EL (cell line): ENCODE measurements at regions not wholly inside any gene's neighbourhood (a gene's known extent, or its start where the extent isn't known, plus 50 kb on each side); places are given as distances from the start of the nearest gene placed in this dataset.

Source experiments
- DNase-seq: peaks from one replicate; pipeline ENCODE4 v3.0.0-alpha.2; 2016

- no peak for DNase-seq
Measured at GRCh38 chr2:217517402-217517801, 485.4 kb downstream of the TNS1 start.

- no peak for DNase-seq
Measured at GRCh38 chr2:217515615-217516309, 487.0 kb downstream of the TNS1 start.

GRCh38 chr2:217513258-217513657 is 489.5 kb downstream of the TNS1 start:
- DNase-seq: no peak

GRCh38 chr2:217512728-217513127 is 490.1 kb downstream of the TNS1 start:
- DNase-seq: no peak

DNA sequence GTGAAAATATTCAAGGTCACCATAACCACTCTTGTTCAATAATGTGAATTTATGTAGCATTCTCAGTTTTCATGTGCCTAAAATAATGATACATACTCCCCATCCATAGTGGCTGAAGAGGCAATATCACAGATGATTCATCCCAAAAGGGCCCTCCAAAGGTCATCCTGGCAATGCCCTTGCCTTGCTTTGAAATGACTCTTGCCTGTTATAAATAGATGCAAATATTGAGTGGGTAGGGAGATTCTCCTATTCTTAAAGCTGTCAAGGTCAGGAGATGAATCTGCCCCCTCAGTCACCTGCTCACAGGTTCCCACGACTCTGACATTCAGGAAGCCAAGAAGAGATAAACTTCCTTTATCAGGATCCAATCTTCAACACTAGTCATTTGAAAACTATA is 490.5 kb downstream of the TNS1 start:
- DNase-seq: peak; percentile 42

DNA sequence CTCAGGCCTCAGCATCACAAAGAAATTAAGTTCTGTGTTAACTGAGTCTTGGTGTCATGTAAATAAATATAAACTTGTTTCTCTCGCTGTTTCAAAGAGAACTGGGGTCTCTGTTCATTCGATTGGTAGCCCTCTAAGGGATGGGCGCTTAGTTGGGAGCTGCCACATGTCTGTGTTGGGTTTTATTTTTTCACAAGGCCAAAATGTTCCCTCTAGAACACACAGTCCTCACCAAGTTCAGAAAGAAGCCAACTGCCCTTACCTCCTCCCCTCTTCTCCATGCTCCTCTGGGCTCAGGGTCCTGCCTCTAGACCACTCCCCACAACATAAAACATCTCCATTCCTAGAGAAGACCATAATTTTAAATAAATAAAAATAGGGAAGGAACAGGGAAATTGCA is 490.9 kb downstream of the TNS1 start:
- DNase-seq: no peak

- DNase-seq: peak; percentile 83
Measured at GRCh38 chr2:217510771-217511291, 492.0 kb downstream of the TNS1 start.

GRCh38 chr2:217505303-217505702 is 497.5 kb downstream of the TNS1 start:
- no peak for DNase-seq

DNA sequence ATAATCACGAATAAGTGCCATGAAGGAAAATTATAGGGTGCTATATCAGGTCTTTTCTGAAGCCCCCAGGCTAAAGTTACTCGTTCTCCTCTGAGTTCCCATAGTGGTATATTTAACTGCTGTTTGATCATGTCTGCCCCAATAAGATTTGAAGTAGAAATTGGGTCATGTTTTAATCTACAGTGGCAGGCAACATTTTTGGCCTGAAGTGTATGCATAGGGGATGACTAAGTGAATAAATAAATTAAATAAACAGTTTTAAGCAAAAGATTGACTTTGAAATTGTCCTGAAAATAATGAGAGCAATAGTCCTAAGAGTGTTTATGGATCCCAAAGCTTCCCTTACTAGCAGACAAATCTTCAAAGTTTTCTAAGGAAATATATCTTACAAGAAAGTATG is 500.9 kb downstream of the TNS1 start:
- DNase-seq: no peak

DNA sequence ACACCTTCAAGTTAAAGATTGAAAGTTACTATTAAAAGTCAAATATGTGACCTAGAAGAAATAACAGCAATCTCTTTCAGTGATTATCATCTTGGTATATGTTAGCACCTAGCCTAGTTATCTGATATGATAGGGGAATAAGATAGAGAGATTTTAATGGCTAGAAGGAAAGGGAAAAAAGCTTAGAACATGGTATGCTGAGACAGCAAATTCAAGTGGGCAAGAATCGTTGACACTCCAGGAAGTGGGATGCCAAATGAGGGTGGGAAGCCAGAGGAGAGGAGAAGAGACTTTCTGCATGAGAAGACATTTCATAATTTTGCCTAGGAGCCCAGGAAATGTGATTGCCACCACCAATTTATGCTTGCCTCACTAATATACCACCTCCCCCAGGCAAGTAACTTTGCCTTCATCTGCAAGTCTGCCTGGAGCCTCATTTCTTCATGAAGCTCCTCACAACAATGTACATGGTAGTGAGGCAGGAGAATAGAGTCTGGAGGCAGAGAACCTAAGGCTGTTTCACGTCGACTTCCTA is 504.9 kb downstream of the TNS1 start:
- DNase-seq: no peak

GRCh38 chr2:217494557-217494956 is 508.2 kb downstream of the TNS1 start:
- DNase-seq: no peak

DNA sequence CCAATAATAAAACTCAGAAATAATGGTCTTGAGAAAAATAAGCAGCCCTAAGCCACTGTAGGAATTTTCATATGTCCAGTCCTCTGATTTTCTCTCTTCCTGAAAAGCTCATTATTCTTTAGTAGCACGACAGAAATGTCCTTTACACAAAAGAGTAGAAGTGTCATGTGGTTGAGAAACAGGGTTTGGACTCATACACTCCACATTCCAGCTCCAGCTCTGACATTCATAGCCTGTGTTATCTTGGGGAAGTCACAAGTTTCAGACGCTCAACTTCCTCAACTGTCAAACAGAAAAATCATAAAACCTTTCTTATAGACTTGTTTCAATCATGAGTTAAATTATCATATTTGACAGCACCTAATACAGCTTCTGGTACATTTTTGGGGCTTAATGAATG is 511.5 kb downstream of the TNS1 start:
- no peak for DNase-seq

DNA sequence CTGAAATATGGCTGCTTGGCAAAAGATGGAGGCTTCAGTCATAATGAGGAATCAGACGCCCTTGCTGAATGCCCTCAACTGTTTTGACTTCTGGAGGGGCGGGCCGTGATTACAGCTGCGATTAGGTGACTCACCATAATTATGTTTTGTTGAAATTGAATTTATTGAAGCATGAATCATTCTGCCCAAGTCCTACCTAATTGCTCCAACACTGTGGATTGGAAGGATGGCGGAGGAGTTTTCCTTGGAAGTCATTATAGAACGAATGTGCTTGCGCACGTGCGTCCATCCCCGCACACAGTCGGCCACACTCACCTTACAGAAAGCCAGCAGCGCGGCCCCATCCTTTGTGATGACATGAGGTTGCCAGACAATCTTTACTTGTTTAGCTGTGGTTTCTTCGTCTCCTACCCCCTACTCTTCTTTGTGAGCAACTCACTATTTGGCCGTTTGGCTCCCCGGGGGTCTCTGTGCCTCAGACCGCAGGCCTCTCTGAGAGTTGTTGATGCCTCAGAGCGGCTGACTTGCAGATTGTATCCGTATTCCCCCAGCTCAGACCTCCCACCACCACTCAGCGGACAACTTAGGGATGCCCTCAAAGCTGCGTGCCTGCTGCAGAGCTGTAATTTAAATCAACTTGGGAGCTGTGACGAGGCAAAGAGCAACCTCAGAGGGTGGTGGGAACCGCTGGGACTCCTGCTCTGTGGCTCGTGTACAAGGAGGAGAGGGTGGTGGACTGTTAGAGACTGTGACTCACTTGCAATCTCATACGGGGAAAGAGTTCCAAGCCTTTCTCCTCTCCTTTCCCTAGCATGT is 513.4 kb downstream of the TNS1 start:
- no peak for DNase-seq

- DNase-seq: no peak
Measured at GRCh38 chr2:217484046-217484445, 518.7 kb downstream of the TNS1 start.

DNA sequence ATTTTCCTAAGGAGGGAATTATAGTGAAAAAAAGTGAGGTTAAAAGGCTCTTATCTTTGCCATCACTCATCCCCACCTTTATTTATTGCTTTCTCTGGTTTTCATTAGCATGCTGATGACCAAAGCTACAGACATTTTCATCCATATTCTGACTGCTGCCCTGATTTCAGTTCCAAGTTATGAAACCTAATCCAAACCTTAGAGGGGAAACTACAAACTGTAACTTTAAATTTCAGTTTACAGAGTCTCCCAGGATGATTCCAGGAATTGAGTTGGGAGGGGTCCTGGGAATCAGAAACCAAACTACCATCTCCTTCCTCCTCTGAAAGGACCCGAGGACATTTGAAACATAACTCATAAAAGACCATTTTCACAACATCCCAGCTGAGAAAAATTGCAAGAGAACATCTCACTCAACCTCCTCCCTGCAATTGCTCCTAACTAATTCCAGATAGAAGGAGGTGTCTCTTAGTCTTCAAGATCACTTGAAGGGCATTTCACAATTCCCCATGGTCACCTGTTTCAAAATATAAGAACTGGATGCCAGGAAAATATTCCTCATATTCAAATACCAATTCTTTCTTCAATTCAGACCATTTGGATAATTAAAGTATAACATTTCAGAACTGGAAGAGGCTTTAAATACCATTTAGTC is 520.6 kb downstream of the TNS1 start:
- DNase-seq: no peak

- no peak for DNase-seq
Measured at GRCh38 chr2:217481577-217481976, 521.2 kb downstream of the TNS1 start.

GRCh38 chr2:217479566-217479965 is 523.2 kb downstream of the TNS1 start:
- DNase-seq: no peak

DNA sequence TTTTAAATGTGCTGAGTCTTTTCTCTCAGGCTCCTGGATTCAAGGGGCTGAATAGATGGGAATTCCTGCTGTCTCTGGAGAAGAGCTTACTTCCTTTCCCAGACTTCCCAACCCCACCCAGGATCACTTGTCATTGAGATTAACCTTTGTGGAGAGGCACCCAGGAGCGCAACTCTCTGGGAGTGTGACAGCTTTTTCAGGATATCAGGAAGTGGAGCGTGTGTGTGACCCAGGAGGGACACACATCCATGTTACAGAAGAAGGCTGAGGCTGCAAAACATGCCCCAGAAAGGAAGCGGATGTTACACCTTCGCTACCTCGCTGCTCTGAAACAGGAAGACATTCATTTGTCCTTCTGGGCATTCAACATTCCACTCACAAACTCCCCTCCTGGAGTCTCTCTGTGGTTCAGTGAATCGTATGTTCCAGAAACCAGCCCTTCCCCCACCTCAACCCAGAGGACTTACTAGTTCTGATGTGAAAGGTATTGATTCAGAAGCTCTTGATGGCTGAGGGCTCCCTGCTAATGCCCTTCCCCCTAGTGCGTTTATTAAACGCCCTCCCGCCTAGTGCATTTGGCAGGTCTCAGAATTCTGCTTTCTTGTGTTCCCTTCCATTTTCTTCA is 523.9 kb downstream of the TNS1 start:
- no peak for DNase-seq

- DNase-seq: no peak
Measured at GRCh38 chr2:217477583-217477982, 525.2 kb downstream of the TNS1 start.

- no peak for DNase-seq
Measured at GRCh38 chr2:217475791-217476190, 527.0 kb downstream of the TNS1 start.

DNA sequence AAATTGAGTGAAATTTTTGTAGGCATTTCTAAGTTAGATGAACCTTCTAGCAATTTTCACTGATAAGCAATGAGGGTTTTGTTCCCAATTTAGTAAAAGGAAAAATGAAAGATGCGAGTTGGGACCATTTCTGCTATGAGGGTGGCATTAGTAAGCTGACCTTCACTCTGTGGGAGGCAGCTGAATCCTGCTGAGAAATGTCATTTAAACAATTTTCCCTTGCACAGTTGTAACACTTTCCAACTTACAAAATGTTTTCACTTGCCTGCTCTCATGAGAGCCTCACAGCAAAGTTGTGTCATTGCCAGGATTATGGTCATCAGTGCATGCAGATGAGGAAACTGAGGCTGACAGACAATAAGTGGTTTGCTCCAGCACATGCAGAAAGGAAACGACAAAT is 527.7 kb downstream of the TNS1 start:
- no peak for DNase-seq

DNA sequence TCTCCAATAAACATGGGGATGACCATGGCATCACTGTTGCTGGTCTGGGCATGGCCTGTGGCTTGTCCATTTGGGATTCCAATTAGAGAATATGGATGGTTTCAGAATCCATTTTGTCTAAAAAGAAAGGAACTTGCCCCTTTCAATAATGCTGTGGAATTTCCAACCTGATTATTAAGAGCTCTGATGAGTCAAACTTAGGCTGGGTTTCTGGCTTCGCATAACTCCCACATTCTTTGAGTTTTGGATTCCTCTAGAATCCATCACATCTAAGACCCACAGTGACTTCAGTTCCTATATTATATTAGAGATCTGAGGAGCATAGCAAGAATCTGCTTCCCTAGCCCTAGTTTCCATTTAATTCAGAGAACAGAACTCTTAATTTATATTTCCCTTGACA is 531.5 kb downstream of the TNS1 start:
- DNase-seq: peak; percentile 76

DNA sequence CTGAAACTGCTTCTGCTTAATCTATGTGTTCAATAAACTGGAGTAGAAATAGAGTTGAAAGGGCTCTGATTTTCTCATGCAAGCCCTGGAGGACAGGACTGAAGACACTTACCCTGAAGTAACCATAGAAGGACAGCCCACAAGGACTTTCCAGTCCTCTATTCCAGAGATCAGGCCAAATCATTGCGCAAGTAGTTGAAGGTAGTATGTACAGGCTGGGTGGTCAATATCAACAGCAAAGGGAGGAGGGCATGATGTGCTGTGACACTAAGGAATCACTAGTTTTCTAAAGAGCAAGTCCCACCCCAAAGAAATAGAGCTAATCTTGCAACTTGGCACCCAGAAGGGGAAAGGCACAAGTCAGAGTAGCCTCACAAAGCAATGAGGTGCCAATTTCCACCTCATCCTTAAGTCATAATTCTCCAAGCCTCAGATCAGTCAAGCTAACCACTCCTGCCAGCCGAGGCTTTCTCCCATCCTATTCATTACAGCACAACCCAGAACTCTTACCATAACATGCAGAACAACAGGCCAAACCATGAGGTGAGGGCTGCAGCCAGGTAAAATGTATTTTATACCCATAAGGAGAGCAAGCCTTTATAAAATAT is 533.5 kb downstream of the TNS1 start:
- DNase-seq: no peak
